Endodermal cell (in vitro differentiated cells): ENCODE measurements at regions not wholly inside any gene's neighbourhood (a gene's known extent, or its start where the extent isn't known, plus 50 kb on each side); places are given as distances from the start of the nearest gene placed in this dataset.

Experiments
- DNase-seq: peaks from one replicate; pipeline ENCODE4 v3.0.0-alpha.2; 2017
- H3K27ac ChIP-seq: 2 replicates; pipeline ENCODE4 v1.5.1; 2013; ENCODE audit warnings: mild to moderate bottlenecking, low read depth, low read length, moderate library complexity
- H3K27me3 ChIP-seq: 2 replicates; pipeline ENCODE4 v1.6.1; 2013; ENCODE audit warnings: mild to moderate bottlenecking, low read length, moderate library complexity; ENCODE audit not compliant: insufficient read depth, control insufficient read depth, poor library complexity, severe bottlenecking
- H3K36me3 ChIP-seq: 2 replicates; pipeline ENCODE4 v1.7.0; 2013; ENCODE audit warnings: mild to moderate bottlenecking, low read length, moderate library complexity; ENCODE audit not compliant: control insufficient read depth, insufficient read depth
- H3K4me1 ChIP-seq: one replicate; pipeline ENCODE4 v1.7.0; 2013; ENCODE audit warnings: low read length; ENCODE audit not compliant: control insufficient read depth, insufficient read depth
- H3K4me3 ChIP-seq: 2 replicates; pipeline ENCODE4 v1.5.1; 2013; ENCODE audit warnings: mild to moderate bottlenecking, low read length, moderate library complexity
- H3K9ac ChIP-seq: 2 replicates; pipeline ENCODE4 v1.6.1; 2013; ENCODE audit warnings: mild to moderate bottlenecking, low read length, moderate library complexity; ENCODE audit not compliant: poor library complexity, severe bottlenecking; ENCODE audit errors: extremely low read depth
- H3K9me3 ChIP-seq: 2 replicates; pipeline ENCODE4 v1.6.1; 2013; ENCODE audit warnings: mild to moderate bottlenecking, low read length, moderate library complexity; ENCODE audit not compliant: control insufficient read depth
- H3K27ac Mint-ChIP-seq: 2 replicates; pipeline ENCODE4 v1.8.0; 2020; ENCODE audit warnings: mixed read lengths
- H3K27me3 Mint-ChIP-seq: 2 replicates; pipeline ENCODE4 v1.8.0; 2021; ENCODE audit warnings: mild to moderate bottlenecking, mixed read lengths; ENCODE audit not compliant: insufficient read depth
- H3K36me3 Mint-ChIP-seq: 2 replicates; pipeline ENCODE4 v1.8.0; 2020; ENCODE audit warnings: low read depth, mixed read lengths
- H3K4me1 Mint-ChIP-seq: 2 replicates; pipeline ENCODE4 v1.8.0; 2020; ENCODE audit warnings: mixed read lengths
- H3K4me3 Mint-ChIP-seq: 2 replicates; pipeline ENCODE4 v1.8.0; 2020; ENCODE audit warnings: mild to moderate bottlenecking, moderate library complexity, mixed read lengths
- H3K9me3 Mint-ChIP-seq: 2 replicates; pipeline ENCODE4 v1.8.0; 2020; ENCODE audit warnings: mild to moderate bottlenecking, mixed read lengths
- CTCF ChIP-seq: fragments of 200-600 bp; sonication (generic); conservative IDR thresholded peaks from 2 replicates; pipeline ENCODE4 v1.5.0; 2021; ENCODE audit warnings: antibody characterized with exemption, mild to moderate bottlenecking
- WGBS, 2 experiments: methylation state at CpG; one replicate each; pipeline versions ENCODE4 v1.1.5 to v1.1.7; 2013; ENCODE audit warnings: missing lambda C conversion rate in 2 of 2, mixed read lengths in 1 of 2; ENCODE audit not compliant: insufficient coverage in 1 of 2, insufficient read length in 1 of 2; 5-methylcytosine and 5-hydroxymethylcytosine counted together

GRCh38 chr3:18892047-18892446, 256.3 kb upstream of the KCNH8 start:
- Mint-ChIP-seq H3K27me3 (no peaks in the 10 kb centered on the region), H3K9me3 (no peaks in the 10 kb centered on the region), H3K4me1 (no peaks in the 10 kb centered on the region), H3K4me3 (no peak overlapping the region), H3K36me3 (no peaks in the 10 kb centered on the region), H3K27ac (no peak overlapping the region)
- Histone ChIP-seq H3K36me3 (no peaks in the 10 kb centered on the region), H3K4me3 (no peak overlapping the region), H3K27me3 (no peaks in the 10 kb centered on the region), H3K4me1 (no peaks in the 10 kb centered on the region), H3K9me3 (no peaks in the 10 kb centered on the region), H3K27ac (no peak overlapping the region), H3K9ac (no peak overlapping the region)
- 93% methylated on average over 2 of the region's 2 CpGs; no CpG with 5 or more reads in 1 of the 2 experiments for WGBS, 2 experiments
- no peak for TF ChIP-seq CTCF
- DNase-seq, result no peak

DNA sequence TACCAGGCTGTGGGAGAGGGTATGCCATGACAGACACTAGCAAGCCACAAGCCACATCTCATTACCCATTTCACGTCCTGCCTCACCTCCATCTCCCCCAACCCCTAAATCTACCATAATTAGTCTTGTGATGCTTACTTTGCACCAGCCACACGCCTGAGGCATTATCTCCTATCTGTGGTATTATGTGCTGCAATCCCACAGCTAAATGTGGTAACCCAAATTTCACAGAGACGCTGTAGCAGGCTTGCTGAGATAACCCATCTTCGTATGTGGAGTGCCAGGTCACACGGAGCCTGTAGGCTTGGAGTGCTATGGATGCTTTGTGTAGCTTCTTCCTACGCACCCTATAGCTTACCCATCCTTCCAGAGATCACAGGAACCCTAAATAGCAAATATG, 256.7 kb upstream of the KCNH8 start:
- no peak for DNase-seq
- H3K36me3 Mint-ChIP-seq, result no peaks in the 10 kb centered on the region
- Histone ChIP-seq H3K27ac (no peak overlapping the region), H3K36me3 (no peaks in the 10 kb centered on the region), H3K9me3 (no peaks in the 10 kb centered on the region), H3K9ac (no peak overlapping the region), H3K4me3 (no peak overlapping the region), H3K27me3 (no peaks in the 10 kb centered on the region), H3K4me1 (no peaks in the 10 kb centered on the region)
- no peak for TF ChIP-seq CTCF
- no peak overlapping the region for H3K4me3 Mint-ChIP-seq
- no peaks in the 10 kb centered on the region for H3K9me3 Mint-ChIP-seq
- H3K27ac Mint-ChIP-seq, result no peak overlapping the region
- WGBS, 2 experiments, result 94 to 97% methylated on average over 3 to 6 of the region's 6 CpGs
- H3K27me3 Mint-ChIP-seq, result no peaks in the 10 kb centered on the region
- no peaks in the 10 kb centered on the region for H3K4me1 Mint-ChIP-seq

GRCh38 chr3:18890449-18890848, 257.9 kb upstream of the KCNH8 start:
- no peaks in the 10 kb centered on the region for H3K36me3 ChIP-seq
- H3K4me1 Mint-ChIP-seq, result no peaks in the 10 kb centered on the region
- H3K9ac ChIP-seq, result no peak overlapping the region
- H3K9me3 ChIP-seq, result no peaks in the 10 kb centered on the region
- no peaks in the 10 kb centered on the region for H3K36me3 Mint-ChIP-seq
- no peak for DNase-seq
- H3K4me1 ChIP-seq, result no peaks in the 10 kb centered on the region
- TF ChIP-seq CTCF, result no peak
- H3K4me3 Mint-ChIP-seq, result no peak overlapping the region
- H3K9me3 Mint-ChIP-seq, result no peaks in the 10 kb centered on the region
- H3K4me3 ChIP-seq, result no peak overlapping the region
- 92 to 100% methylated on average over 2 to 3 of the region's 3 CpGs for WGBS, 2 experiments
- H3K27me3 Mint-ChIP-seq, result no peaks in the 10 kb centered on the region
- no peak overlapping the region for H3K27ac Mint-ChIP-seq
- H3K27me3 ChIP-seq, result no peaks in the 10 kb centered on the region
- H3K27ac ChIP-seq, result no peak overlapping the region
